ENCODE measurements at regions not wholly inside any gene's neighbourhood (a gene's known extent, or its start where the extent isn't known, plus 50 kb on each side); places are given as distances from the start of the nearest gene placed in this dataset.

GRCh38 chr16:49924078-49924477, 68.2 kb upstream of the ZNF423 start:
- Mint-ChIP-seq H3K4me1 (ENCODE audit: low read depth) (no peaks in the 10 kb centered on the region), H3K27ac (no peak overlapping the region), H3K36me3 (ENCODE audit: low read depth) (no peaks in the 10 kb centered on the region), H3K27me3 (ENCODE audit: insufficient read depth) (peaks cover 15% of the 10 kb centered on the region), H3K9me3 (no peaks in the 10 kb centered on the region), H3K4me3 (peak overlapping the region; percentile 19; the same call in 1 of the 2 replicates)
- no peak for DNase-seq
- no peak for TF ChIP-seq CTCF (IDR thresholded peaks at IDR 0.05)

DNA sequence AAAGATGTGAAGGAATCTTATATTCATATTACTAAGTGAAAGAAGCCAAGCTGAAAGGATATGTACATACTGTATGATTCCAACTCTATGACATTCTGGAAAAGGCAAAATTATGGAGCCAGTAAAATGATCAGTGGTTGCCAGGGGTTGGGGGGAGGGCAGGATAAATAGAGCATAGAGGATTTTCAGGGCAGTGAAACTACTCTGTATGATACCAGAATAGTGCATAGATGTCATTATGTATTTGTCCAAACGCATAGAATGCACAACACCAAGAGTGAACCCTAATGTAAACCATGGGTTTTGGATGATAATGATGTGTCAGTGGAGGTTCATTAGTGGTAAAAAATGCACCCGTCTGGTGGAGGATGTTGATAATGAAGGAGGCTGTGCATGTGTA, 71.0 kb upstream of the ZNF423 start:
- H3K9me3 Mint-ChIP-seq = no peaks in the 10 kb centered on the region
- H3K4me1 Mint-ChIP-seq (ENCODE audit: low read depth) = no peaks in the 10 kb centered on the region
- no peak for TF ChIP-seq CTCF (IDR thresholded peaks at IDR 0.05)
- no peaks in the 10 kb centered on the region for H3K36me3 Mint-ChIP-seq (ENCODE audit: low read depth)
- DNase-seq = no peak
- no peak overlapping the region for H3K4me3 Mint-ChIP-seq
- H3K27me3 Mint-ChIP-seq (ENCODE audit: insufficient read depth) = peaks cover 19% of the 10 kb centered on the region
- no peak overlapping the region for H3K27ac Mint-ChIP-seq

GRCh38 chr16:49928176-49929041, 72.5 kb upstream of the ZNF423 start:
- no peak for TF ChIP-seq CTCF (IDR thresholded peaks at IDR 0.05)
- H3K4me1 Mint-ChIP-seq (ENCODE audit: low read depth) = peaks cover 6% of the 10 kb centered on the region
- DNase-seq = no peak
- no peaks in the 10 kb centered on the region for H3K9me3 Mint-ChIP-seq
- H3K4me3 Mint-ChIP-seq = no peak overlapping the region
- no peaks in the 10 kb centered on the region for H3K36me3 Mint-ChIP-seq (ENCODE audit: low read depth)
- H3K27me3 Mint-ChIP-seq (ENCODE audit: insufficient read depth) = peaks cover 23% of the 10 kb centered on the region
- H3K27ac Mint-ChIP-seq = no peak overlapping the region

- Mint-ChIP-seq H3K4me3 (no peak overlapping the region), H3K9me3 (no peaks in the 10 kb centered on the region), H3K27ac (no peak overlapping the region), H3K4me1 (ENCODE audit: low read depth) (peaks cover 6% of the 10 kb centered on the region), H3K36me3 (ENCODE audit: low read depth) (no peaks in the 10 kb centered on the region), H3K27me3 (ENCODE audit: insufficient read depth) (peaks cover 23% of the 10 kb centered on the region)
- no peak for DNase-seq
- no peak for TF ChIP-seq CTCF (IDR thresholded peaks at IDR 0.05)
Observed at GRCh38 chr16:49929626-49930025, 73.7 kb upstream of the ZNF423 start.

GRCh38 chr16:49930841-49931240, 74.9 kb upstream of the ZNF423 start:
- peaks cover 6% of the 10 kb centered on the region for H3K4me1 Mint-ChIP-seq (ENCODE audit: low read depth)
- H3K27ac Mint-ChIP-seq = no peak overlapping the region
- no peaks in the 10 kb centered on the region for H3K9me3 Mint-ChIP-seq
- DNase-seq = no peak
- no peaks in the 10 kb centered on the region for H3K36me3 Mint-ChIP-seq (ENCODE audit: low read depth)
- H3K4me3 Mint-ChIP-seq = no peak overlapping the region
- TF ChIP-seq CTCF (IDR thresholded peaks at IDR 0.05) = no peak
- peaks cover 24% of the 10 kb centered on the region for H3K27me3 Mint-ChIP-seq (ENCODE audit: insufficient read depth)

All from HFFc6 (cell line).